GM19025 (cell line): ENCODE measurements at regions not wholly inside any gene's neighbourhood (a gene's known extent, or its start where the extent isn't known, plus 50 kb on each side); places are given as distances from the start of the nearest gene placed in this dataset.

Experiments
- ATAC-seq: cut with Tn5 transposase; IDR thresholded peaks from one replicate; pipeline ENCODE4 v1.9.1; 2021; ENCODE audit warnings: mild to moderate bottlenecking, low read depth, moderate library complexity; ENCODE audit not compliant: unreplicated experiment

DNA sequence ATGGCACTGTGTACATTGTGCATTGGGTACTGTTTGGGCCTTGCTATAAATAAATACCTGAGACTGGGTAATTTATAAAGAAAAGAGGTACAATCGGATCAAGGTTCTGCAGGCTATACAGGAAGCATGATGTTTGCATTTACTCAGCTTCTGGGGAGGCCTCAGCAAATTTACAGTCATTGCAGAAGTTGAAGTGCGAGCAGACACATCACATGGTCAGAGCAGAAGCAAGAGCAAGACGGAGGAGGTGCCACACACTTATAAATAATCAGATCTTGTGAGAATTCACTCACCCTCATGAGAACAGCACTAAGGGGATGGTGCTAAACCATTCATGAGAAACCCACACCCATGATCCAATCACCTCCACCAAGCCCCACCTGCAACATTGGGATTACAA, 505.0 kb downstream of the ARAP2 start:
- no peak for ATAC-seq

DNA sequence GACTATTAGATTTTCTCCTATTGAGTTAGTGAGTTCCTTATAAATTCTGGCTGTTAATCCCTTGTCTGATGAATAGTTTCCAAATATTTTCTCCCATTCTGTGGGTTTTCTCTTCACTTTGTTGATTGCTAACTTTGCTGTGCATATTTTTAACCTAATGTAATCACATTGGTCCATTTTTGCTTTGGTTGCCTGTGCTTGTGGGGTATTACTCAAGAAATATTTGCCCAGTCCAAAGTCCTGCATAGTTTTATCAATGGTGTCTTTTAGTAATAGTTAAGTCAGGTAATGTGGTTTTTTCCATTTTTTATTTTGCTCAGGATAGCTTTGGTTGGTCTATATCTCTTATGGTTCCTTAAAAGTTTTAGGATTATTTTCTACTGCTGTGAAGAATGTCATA, 490.3 kb downstream of the ARAP2 start:
- no peak for ATAC-seq

DNA sequence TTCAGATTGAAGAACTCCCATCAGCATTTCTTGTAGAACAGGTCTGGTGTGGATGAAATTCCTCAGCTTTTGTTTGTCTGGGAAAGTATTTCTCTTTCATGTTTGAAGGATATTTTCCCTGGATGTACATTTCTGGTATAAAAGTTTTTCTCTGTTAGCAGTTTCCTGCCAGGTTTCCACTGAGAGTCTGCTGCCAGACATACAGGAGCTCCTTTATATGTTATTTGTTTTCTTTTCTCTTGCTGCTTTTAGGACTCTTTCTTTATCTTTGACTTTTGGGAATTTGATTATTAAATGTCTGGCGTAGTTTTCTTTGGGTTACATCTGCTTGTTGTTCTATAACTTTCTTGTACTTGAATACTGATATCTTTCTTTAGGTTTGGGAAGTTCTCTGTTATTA, 486.5 kb downstream of the ARAP2 start:
- no peak for ATAC-seq

DNA sequence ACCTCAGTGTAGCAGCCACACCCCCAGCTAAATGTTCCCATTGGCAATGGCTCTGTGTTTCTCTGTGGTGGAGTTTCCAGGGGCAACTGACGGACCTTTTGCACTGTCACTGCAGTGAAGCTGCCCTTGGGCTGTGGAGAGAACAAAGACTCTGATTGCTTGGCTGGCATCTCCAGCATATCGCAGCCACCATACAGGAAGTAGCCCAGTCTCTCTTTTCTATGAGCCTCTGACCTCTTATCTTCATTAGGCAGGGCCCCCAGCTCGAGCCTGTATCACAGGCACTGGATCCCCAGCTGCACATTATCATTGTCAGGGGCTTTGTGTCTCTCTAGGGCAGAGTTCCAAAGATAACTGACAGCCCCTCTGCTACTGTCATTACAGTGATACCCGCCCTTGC, 483.5 kb downstream of the ARAP2 start:
- ATAC-seq, result no peak

DNA sequence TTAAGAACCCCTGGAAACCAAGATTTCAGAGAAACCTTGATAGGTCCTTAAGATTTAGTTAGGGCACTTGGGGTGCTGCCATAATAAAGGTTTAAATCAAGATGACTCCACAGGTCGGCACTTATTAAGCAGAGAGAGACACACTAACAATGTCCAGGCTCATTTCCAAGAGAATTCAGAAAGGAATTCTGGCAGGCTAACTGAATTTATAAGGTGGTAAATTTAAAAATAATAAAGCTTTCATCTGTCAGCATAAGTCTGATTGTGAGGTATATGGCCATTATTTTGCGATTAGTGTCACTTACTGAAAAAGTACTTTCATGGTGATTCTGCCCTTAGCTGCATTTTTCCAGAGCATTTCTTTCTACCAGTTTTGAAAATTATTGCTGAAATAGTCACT, 472.7 kb downstream of the ARAP2 start:
- ATAC-seq, result no peak

DNA sequence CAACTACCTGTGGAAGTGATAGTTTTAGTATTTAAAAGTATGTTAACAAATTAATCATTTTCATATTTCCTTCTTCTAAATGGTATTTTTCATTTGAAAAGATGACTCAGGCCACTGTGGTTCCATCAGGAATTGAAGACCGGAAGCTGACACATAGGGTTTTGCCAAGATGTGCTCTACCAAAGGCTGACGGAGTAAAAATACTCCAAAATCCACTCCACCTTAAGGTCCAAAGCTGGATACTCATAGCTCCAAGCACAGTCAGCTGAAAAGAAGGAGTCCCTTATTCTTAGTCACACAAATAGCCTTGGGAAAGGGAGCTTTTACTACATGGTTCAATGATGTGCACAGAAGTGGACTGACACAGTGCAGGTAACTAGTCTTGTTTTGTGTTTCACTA, 472.0 kb downstream of the ARAP2 start:
- no peak for ATAC-seq

DNA sequence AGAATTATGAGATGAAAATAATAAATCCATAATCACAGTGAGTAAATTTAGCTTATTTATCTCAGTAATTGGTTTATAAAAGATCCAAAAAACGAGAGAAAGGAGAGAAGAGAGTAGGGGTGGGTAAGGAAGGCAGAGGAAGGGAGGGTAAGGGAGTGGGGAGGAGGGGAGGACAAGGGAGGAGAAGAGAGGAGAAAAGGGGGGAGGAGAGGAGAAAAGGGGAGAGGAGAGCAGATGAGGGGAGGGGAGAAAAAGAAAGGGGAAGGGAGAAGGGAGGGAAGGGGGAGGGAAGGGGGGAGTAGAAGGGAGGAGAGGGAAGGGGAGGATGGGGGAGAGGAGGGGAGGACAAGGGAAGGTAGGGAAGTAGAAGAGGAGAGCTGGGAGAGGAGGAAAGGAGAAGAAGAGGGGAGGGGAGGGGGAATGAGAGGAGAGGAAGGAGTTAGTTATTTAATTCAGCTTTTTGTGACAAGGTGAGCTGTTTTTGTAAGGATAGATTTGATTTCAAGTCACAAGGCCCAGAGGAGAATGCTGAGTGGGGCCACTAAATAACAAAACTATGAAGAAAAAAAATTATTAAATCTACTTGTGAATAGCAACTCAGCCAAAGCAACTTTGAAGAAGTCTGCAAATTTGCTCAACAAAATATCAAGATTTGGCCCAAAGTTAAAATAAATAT, 454.3 kb downstream of the ARAP2 start:
- no peak for ATAC-seq

DNA sequence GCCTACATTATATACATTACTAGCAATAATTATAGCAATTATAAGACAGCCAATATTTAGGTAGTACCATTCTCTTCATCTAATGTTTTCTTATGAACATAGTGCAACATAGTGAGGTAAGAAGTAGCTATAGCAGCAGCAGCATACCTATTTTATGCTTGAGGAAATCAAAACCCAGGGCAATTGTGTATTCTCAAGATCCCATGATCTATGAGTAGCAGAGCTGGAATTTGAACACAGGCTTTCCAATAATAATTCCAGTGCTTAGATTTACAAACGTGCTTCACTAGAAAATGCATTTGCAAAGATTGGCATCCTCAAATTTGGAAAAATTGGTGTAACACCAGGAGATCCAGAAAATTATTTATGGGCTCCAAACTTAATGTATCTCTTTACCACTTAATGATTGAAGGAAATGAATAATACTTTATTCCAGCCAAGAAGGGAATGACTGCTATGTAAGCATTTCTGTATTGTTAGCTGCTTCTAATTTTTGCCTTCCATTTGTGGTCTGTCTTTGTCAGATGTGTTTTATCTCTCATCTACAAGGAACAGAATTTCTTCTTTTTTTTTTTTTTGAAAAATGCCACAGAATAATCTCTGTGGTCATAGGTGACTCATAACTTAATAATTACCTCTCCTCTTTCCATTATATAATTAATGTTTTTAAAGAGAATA, 451.1 kb downstream of the ARAP2 start:
- no peak for ATAC-seq

DNA sequence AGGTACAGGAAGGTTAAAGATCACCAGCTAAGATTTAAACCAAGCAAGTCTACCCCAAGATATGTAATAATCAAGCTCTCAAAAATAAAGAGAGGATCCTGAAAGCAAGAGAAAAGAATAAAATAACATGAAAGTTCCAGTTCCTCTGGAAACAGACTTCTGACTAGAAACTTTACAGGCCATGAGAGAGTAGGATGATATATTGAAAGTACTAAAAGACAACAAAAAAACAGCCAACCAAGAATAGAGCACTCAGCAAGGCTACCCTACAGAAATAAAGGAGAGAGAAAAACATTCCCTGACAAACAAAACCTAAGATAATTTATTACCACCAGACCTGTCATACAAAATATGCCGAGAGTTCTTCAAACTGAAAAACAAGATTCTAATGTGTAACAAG, 450.5 kb downstream of the ARAP2 start:
- no peak for ATAC-seq

DNA sequence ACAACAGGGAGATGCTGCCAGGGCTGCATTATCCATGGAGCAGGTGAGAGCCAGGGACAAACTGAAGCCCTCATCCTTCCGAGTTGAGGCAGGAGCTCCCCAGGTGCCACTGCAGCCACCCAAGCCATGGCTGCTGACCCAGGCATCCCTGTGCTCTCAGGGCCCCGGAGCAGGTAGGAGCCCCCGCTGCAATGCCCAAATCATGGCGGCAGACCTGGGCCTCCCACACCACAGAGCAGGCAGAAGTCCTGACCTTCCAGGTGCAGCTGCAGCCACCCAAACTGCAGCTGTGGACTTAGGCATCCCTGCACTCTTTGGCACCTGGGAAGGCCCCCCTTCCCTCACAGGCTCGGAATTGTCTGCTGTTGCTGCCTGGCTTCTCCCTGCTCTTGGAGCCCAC, 443.6 kb downstream of the ARAP2 start:
- ATAC-seq, result no peak

DNA sequence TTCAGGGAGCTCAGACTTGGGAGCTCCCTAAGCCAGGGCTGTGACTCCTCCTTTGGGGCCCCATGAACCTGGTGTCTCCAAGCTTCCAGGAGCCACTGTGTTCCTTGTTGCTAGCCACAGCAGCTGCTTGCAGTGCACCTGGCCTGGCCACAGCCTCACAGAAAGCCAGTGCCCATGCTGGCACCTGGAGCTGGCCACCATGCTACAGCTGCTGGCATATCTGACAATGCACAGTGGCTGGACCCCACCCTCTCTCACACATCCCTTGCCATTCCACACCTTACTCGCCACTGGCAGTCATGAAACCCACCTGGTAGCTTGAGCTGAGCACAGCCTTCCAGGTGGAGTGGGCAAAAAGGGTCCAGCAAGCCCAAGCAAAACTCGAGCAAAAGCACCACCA, 441.7 kb downstream of the ARAP2 start:
- no peak for ATAC-seq

DNA sequence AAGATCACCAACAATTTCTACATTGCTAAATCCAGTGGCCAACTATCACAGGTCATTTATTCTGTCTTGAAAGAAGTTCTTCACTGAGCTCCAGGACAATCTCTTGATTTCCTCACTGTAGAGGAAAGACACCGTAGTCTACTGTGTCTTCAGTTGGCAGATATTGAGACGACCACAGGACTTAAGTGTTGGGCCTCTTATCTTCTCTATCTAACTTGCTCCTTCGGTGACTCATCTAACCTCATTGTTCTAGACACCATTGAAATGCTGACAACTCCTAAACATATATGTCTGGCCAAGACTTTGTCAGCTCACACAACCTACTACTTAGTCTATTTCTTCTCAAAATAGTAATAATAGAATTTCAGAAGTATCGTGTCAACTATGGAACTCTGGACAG, 425.8 kb downstream of the ARAP2 start:
- ATAC-seq, result no peak

DNA sequence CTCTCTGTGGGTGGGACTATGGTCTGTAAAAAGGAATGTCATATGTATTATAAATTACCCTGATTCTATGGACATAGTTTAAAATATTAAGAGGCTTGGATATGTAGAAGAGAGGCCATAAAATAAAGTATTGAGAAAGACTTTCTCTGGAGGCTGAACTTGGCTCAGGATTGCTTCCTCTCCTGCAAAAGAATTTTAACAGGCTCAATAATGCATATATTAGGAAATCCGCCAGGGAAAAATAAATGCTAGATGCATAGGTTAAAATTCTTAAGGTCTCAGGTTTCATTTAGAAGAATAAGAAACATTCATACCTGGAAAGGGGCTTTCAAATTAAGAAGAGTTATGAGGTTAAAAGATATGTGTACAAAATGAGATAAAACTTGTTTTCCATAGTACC, 424.3 kb downstream of the ARAP2 start:
- no peak for ATAC-seq

DNA sequence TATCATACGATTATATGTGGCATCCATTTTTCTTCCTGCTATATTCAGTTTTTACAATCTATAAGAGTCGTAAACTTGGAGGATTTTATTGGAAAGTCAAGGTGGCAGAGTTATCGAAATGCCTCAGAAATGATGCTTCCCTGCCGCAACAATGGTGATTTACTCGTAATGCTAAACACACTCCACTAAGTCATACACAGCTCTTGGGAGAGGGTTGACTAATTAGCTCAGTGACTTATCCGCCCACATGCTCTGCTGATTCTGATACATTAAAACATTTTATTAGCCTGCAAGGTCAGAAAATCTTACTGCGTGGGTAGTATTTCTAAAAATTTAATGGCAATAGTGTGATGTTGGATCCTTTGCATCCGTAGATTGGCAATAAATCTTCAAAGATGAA, 420.1 kb downstream of the ARAP2 start:
- no peak for ATAC-seq

DNA sequence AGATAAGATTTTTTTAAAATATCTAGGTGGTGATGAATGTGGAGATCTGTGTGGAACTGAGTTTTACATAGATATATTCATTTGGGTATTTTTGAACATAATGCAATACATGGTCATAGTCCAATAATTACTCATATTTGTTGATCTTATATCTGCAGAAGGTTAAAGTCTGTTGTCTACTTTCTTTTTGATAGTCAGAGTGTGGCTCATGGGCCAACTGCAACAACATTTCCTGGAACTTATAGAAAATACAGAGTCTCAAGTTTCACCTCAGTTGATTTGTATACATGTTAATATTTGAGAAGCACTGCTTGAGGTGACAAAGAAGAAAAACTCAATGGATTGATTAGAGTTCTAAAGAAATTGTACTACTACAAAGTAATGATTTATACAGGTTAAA, 408.4 kb downstream of the ARAP2 start:
- ATAC-seq, result no peak

DNA sequence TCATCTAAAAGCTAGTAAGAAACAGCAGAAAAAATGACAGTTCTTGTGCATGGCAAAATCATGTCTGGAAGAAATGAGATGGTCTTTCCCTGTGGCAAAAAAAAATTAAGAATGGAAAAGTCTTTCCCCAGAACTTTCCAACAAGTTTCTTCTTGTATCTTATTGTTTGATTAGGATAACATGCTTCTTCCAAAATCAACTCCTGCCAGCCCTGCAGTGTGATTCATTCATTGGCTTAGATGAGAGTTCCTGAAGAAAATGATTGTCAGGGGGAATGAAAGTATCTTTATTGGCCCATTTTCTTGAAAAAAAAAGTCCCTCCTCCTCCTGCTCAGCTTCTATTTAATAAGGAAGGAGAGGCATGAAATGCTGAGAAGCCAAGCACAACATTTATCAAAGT, 407.7 kb downstream of the ARAP2 start:
- no peak for ATAC-seq

DNA sequence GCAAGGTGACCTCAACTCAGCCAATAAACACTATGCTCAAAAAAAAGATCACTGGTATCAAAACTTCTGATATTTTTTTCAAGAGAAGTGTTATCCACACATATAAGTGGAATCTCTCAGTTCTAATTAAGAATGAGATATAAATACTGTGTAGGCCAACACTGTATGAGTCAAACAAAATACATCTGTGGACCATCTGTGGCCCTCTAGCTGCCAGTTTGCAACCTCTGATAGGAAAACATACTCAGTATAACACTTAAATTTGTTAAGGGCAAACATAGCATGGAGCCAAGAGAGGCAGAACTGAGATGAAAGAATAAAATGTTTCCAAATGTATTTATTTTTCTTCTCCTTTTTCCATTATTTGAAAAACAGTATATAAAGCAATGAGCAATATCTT, 377.3 kb downstream of the ARAP2 start:
- ATAC-seq, result no peak

DNA sequence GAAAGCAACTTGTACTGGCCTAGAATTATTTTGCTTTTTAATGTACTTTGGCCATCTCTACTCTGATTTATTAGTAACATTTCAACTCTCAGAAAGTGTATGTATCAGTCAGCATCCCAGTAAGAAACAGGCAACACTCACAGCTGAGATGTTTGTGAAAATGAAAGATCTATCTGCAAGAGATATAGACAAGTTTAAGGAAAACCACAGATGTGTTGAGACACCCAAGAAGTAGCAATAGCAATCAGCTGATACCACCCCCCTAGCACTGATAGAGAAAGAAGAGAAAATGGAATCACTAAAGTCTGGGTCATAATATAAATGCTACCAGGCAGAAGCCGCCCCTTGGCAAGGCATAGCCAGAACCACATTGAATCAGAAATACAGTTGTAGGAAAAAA, 372.0 kb downstream of the ARAP2 start:
- no peak for ATAC-seq

DNA sequence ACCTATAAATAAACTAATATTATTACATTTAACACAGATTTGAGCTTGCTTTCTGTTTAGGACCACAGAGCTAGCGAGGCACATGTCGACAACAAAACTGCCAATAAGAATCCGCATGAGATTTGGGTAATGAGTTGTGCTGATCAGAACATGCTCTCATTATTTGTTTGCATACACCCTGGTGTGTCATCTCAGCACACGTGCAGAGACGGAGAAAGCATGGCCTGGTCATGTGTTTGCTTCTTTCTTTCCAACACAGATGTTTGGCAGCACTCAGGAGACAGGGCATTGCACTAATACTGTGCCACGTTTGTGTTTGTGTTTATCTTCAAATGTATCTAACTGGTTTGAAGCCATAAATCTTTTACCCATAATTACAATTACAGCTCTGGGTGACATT, 364.8 kb downstream of the ARAP2 start:
- no peak for ATAC-seq

DNA sequence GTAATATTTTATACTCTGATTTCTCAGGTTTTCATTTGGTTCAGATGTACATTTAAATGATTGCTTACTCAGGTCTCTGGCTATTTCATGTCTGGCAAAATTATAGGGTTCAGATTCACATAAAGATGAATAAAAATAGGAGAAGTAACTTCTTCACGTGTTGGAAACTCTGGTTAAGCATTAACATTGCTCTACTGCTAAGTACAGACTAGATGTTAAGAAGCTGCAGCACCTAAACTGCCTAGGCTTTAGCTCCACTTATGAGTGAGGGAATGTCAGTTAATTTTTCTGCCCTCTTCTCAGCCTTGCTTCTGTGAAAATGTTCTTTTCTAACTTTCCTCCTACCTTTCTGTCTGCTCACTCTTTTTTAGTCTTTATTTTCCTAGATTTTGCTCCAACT, 361.2 kb downstream of the ARAP2 start:
- no peak for ATAC-seq

DNA sequence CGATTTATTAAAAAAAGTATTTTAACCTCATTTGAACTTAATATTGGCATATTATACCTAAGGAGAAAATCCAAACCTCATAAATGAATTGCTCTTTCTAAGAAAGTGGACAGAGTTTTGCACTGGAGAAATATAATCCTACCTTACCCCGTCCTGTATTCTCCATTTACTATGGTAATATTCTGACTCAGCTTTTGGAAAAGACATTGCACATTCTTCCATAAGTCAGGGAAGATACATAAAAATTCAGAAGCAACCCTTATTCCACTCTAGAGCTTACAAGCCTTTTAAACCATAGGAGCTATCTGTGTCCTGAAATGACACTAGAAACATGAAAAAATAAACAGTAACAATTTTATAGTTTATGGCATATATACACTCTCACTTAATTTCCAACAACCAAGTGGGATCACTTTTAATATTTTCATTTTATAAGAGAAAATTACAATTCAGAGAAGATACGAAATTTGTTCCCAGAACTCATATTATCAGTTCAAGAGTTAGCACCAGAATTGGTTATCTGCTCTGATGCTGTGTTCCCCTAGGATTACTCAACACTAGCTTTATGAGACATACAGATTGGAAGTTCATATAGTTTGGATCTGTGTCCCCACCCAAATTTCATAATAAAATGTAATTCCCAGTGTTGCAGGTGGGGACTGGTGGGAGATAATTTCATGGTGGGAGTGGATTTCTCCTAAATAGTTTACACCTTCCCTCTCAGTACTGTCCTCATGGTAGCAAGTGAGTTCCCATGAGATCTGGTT, 359.4 kb downstream of the ARAP2 start:
- ATAC-seq, result no peak

DNA sequence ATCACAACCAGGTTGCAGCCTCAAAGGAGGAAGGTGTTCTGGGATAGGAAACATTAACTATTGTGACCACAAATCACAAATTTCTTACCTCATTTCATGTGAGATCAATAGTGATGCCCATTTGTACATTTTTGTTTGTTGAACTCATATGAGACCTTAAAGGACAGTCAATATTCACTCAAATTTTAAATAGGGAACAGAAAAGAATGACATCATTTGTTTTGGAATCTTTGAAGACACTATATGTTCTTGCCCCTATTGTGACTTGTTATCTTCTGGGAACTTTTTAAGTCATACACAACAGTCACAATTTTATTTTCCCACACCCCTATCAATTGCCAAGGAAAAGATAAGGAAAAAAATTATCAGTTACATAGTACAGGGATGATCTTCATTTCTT, 346.5 kb downstream of the ARAP2 start:
- ATAC-seq, result no peak
